Smooth muscle cell (in vitro differentiated cells): ENCODE measurements at regions not wholly inside any gene's neighbourhood (a gene's known extent, or its start where the extent isn't known, plus 50 kb on each side); places are given as distances from the start of the nearest gene placed in this dataset.

Experiments used
- DNase-seq: peaks from one replicate; lab custom pipeline; 2025; ENCODE audit not compliant: unreplicated experiment; lab: John Stamatoyannopoulos, UW
- H2AFZ ChIP-seq: fragments of 200-600 bp; sonication (generic); 2 replicates; pipeline ENCODE4 v1.6.0; 2016; ENCODE audit warnings: antibody characterized with exemption, low read depth, mild to moderate bottlenecking
- H3F3A ChIP-seq: fragments of 200-600 bp; sonication (generic); 2 replicates; pipeline ENCODE4 v1.6.0; 2017; ENCODE audit warnings: antibody characterized with exemption, low read depth
- H3K27ac ChIP-seq: fragments of 200-600 bp; sonication (generic); 2 replicates; pipeline ENCODE4 v1.5.1; 2016; ENCODE audit warnings: low read depth, mild to moderate bottlenecking
- H3K27me3 ChIP-seq: fragments of 200-600 bp; sonication (generic); 2 replicates; pipeline ENCODE4 v1.6.1; 2016; ENCODE audit warnings: low read depth, mild to moderate bottlenecking
- H3K36me3 ChIP-seq: fragments of 200-600 bp; sonication (generic); 2 replicates; pipeline ENCODE4 v1.5.1; 2016; ENCODE audit warnings: low read depth
- H3K4me1 ChIP-seq: fragments of 200-600 bp; sonication (generic); 2 replicates; pipeline ENCODE4 v1.5.1; 2016; ENCODE audit warnings: low read depth
- H3K4me2 ChIP-seq: fragments of 200-600 bp; sonication (generic); 2 replicates; pipeline ENCODE4 v1.6.0; 2016; ENCODE audit warnings: mild to moderate bottlenecking
- H3K4me3 ChIP-seq: fragments of 200-600 bp; sonication (generic); 2 replicates; pipeline ENCODE4 v1.5.1; 2016; ENCODE audit warnings: mild to moderate bottlenecking
- H3K79me2 ChIP-seq: fragments of 200-600 bp; sonication (generic); 2 replicates; pipeline ENCODE4 v1.6.0; 2016; ENCODE audit warnings: low read depth, mild to moderate bottlenecking
- H3K9ac ChIP-seq: fragments of 200-600 bp; sonication (generic); 2 replicates; pipeline ENCODE4 v1.6.0; 2016; ENCODE audit warnings: low read depth
- H3K9me3 ChIP-seq: fragments of 200-600 bp; sonication (generic); replicated peaks from 2 replicates; pipeline ENCODE4 v1.5.1; 2016; ENCODE audit warnings: low read depth
- H4K20me1 ChIP-seq: fragments of 200-600 bp; sonication (generic); 2 replicates; pipeline ENCODE4 v1.6.0; 2016; ENCODE audit warnings: low read depth
- WGBS: methylation state at CpG from one replicate; pipeline ENCODE4 v1.1.7; 2016; ENCODE audit warnings: low lambda C conversion rate; 5-methylcytosine and 5-hydroxymethylcytosine counted together
- TF ChIP-seq, protein P1 (sequence below): fragments of 200-600 bp; sonication (generic); IDR thresholded peaks from 2 replicates; pipeline ENCODE4 v1.5.1; 2017; ENCODE audit warnings: borderline replicate concordance, mild to moderate bottlenecking, antibody characterized with exemption; ENCODE audit not compliant: insufficient read depth, poor library complexity, severe bottlenecking

DNA sequence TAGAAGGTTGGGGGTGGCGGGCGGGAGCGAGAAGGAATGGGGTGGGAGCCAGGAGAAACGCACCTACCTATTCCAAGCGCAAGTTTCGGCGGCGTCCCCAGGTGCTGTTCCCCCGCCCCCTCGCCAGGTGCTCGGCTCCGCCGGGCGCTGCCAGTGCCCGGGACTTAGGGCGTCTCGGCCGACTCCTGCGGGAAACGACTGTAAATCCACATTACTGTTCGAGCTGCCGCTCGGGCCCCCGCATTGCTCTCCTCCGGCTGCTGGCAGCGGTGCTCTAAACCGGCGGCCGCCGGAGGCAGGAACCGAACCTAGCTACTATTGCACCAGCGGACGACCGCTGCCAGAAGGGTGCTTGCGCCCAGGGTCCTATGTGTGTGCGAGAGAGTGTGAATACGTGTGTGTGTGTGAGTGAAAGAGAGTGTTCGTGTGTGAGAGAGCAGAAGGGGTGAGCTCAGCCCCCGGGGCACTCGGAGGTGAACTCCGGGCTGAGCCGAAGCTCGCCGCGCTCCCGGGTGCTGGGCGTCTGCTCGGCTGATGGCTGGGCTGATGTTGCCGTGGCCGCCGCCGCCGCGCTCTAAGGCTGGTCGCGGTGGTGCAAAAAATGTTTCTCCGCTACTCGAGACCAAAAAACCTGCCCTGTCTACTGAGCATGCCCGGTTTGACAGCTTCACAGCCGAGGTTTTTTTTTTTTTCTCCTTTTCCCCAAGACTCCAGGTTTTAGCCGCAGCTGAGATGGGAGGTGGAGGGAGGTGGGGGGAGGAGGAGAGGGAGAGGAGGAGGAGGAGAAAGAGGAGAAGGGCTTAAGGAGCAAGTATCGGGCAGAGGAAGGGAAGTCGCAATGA is 115.7 kb upstream of the TEX13C start:
- H3K79me2 ChIP-seq: no peaks in the 10 kb centered on the region
- no peaks in the 10 kb centered on the region for H3K9me3 ChIP-seq
- H2AFZ ChIP-seq: no peak overlapping the region
- H3K36me3 ChIP-seq: no peaks in the 10 kb centered on the region
- H3K4me1 ChIP-seq: no peaks in the 10 kb centered on the region
- WGBS: 39% methylated on average over 56 of the region's 63 CpGs
- no peak overlapping the region for H3K9ac ChIP-seq
- no peak overlapping the region for H3K27ac ChIP-seq
- no peaks in the 10 kb centered on the region for H3F3A ChIP-seq
- peak; percentile 12 for DNase-seq
- peaks cover 33% of the 10 kb centered on the region for H3K27me3 ChIP-seq
- TF ChIP-seq, protein P1, sequence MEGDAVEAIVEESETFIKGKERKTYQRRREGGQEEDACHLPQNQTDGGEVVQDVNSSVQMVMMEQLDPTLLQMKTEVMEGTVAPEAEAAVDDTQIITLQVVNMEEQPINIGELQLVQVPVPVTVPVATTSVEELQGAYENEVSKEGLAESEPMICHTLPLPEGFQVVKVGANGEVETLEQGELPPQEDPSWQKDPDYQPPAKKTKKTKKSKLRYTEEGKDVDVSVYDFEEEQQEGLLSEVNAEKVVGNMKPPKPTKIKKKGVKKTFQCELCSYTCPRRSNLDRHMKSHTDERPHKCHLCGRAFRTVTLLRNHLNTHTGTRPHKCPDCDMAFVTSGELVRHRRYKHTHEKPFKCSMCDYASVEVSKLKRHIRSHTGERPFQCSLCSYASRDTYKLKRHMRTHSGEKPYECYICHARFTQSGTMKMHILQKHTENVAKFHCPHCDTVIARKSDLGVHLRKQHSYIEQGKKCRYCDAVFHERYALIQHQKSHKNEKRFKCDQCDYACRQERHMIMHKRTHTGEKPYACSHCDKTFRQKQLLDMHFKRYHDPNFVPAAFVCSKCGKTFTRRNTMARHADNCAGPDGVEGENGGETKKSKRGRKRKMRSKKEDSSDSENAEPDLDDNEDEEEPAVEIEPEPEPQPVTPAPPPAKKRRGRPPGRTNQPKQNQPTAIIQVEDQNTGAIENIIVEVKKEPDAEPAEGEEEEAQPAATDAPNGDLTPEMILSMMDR: no peak
- H3K4me2 ChIP-seq: peak overlapping the region; percentile 80
- H4K20me1 ChIP-seq: no peaks in the 10 kb centered on the region
- peak overlapping the region; percentile 48 for H3K4me3 ChIP-seq

DNA sequence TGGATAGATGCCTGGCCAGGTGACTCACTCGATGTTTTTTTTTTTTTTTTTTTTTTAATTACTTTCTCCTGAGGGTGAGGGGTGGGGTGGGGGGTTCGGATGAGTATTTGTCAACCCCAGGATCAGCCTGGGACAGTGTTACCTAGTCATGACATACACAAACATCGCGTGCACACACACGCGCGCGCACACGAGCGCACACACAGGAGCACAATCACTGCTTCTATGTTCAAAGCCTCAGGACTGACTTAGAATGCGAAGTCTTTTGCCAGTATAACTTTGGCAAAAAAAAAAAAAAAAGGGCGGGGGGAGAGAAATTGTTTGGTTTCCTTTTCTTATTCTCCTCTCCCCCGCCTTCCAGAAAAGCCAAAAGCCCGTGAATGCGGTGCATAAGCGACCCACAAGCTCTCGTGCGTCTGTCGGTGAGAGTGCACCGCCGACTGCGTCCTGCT is 115.0 kb upstream of the TEX13C start:
- Histone ChIP-seq H3K79me2 (no peaks in the 10 kb centered on the region), H2AFZ (peak overlapping the region; percentile 90), H3K9ac (no peak overlapping the region), H3K36me3 (no peaks in the 10 kb centered on the region), H4K20me1 (no peaks in the 10 kb centered on the region), H3K4me2 (peak overlapping the region; percentile 80), H3K27me3 (peaks cover 33% of the 10 kb centered on the region), H3K4me1 (no peaks in the 10 kb centered on the region), H3F3A (no peaks in the 10 kb centered on the region), H3K27ac (no peak overlapping the region), H3K9me3 (no peaks in the 10 kb centered on the region), H3K4me3 (peak overlapping the region; percentile 48)
- TF ChIP-seq, protein P1: no peak
- WGBS: 38% methylated on average over 22 of the region's 22 CpGs
- DNase-seq: no peak

DNA sequence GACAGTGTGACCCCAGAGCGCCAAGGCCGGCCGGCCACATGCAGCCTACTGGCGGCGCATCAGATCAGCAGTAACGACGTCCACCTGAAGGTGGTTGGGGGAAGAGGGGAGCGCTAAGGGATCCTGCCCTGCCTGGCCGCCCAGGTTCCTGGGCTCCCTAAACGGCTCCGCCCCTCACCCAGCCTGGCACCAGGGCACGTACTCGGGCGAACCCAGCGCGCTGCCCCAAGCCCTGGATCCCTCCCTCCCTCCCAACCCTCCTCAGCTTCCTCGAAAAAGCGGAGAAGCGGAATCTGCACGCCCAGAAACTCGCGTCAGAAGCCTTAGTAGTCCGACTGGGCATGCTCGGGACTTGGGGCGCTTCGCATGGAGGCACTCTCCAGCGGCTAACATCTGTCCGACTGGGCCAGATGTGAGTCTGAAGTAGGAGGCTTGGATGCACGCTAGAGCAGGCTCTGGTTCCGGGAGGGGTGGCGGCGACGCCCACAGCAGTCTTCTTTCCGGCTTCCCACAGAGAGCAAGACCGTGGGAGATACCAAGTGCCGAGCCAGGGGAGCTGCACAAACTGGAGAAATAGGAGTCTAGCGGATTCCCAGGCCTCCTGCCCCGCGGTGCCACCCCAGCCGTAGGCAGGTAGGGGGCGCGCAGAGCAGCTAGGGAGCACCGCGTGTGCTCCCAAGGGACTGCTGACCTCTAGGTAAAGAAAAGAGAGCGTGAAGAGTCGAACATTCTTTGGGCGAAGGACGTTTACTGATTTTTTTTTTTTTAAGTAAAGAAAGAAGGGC is 114.3 kb upstream of the TEX13C start:
- peak overlapping the region; percentile 48 for H3K4me3 ChIP-seq
- peak; percentile 6 for DNase-seq

More for the DNA sequence above, 114.3 kb upstream of the TEX13C start:
- H4K20me1 ChIP-seq: no peaks in the 10 kb centered on the region
- H3K27me3 ChIP-seq: peaks cover 33% of the 10 kb centered on the region
- no peaks in the 10 kb centered on the region for H3K36me3 ChIP-seq
- no peak overlapping the region for H3K9ac ChIP-seq
- H3K4me1 ChIP-seq: no peaks in the 10 kb centered on the region
- H3K27ac ChIP-seq: no peak overlapping the region
- TF ChIP-seq, protein P1: peak; percentile 21
- no peaks in the 10 kb centered on the region for H3F3A ChIP-seq
- 42% methylated on average over 43 of the region's 48 CpGs for WGBS
- H3K79me2 ChIP-seq: no peaks in the 10 kb centered on the region
- no peaks in the 10 kb centered on the region for H3K9me3 ChIP-seq
- H2AFZ ChIP-seq: peak overlapping the region; percentile 90
- H3K4me2 ChIP-seq: peak overlapping the region; percentile 80
